ENCODE measurements at regions not wholly inside any gene's neighbourhood (a gene's known extent, or its start where the extent isn't known, plus 50 kb on each side); places are given as distances from the start of the nearest gene placed in this dataset.

DNA sequence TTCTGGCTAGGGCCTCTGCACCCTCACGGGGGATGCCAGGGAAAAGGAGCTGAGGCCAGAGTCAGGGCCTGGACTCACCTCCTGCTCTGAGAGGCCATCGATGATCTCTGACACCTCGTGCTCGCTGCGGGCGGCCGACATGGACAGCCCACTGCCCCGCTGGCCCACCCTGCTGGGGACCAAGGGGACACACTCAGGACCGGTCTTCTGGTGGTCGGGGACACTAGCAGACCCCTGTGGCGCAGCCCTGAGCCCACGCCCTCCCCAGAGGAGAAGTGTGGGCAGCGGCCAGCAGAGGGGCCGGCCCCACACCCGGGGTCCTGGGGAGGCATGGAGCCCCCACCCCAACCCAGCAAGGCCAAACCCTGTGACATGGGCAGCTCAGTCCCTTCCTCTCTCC is 134.6 kb downstream of the RFLNA start:
- TF ChIP-seq CTCF (conservative IDR thresholded peaks at IDR 0.05) (no peak), ZFX (IDR thresholded peaks at IDR 0.05) (no peak)

Data from C4-2B (cell line).